Amniotic epithelial cell (primary cell): ENCODE measurements at regions not wholly inside any gene's neighbourhood (a gene's known extent, or its start where the extent isn't known, plus 50 kb on each side); places are given as distances from the start of the nearest gene placed in this dataset.

ENCODE experiments used
- DNase-seq: peaks from one replicate; pipeline ENCODE4 v3.0.0-alpha.2; 2010; ENCODE audit warnings: low read depth

DNA sequence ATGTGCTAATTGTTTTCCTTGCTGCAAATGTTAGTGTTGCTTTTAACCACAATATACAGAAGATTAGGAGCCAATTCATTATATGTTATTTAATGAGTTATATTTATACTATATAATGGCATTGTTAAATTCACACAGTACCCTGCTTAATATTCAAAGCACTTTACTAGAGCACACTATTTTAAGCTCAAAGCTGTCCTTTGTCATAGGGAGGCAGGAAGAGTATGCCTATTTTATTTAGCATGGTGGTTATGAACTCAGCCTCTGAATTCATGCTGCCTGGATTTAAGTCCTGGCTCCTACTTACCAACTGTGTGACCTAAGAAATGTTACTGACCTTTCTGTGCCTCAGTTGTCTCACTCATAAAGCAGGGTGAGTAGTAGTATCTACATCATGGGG is 80.5 kb downstream of the FASTKD2 start:
- no peak for DNase-seq

DNA sequence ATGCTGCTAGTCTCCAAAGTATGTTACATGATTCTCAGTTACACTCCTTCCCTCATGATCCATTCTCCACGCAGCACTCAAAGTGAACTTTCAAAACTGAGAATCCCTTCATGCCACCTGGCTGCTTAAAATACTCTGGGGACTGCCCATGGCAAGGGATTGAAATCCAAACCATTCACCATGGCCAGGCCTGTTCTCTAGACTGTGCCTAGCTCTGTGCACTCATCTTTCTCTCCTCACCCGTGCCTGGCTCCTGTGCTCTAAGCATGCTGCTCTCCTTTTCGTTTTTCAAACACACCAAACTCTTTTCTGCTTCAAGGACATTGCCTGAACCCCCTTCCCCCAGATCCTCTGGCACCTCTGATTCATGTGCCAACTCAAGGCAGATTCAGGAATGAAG is 80.9 kb downstream of the FASTKD2 start:
- no peak for DNase-seq

DNA sequence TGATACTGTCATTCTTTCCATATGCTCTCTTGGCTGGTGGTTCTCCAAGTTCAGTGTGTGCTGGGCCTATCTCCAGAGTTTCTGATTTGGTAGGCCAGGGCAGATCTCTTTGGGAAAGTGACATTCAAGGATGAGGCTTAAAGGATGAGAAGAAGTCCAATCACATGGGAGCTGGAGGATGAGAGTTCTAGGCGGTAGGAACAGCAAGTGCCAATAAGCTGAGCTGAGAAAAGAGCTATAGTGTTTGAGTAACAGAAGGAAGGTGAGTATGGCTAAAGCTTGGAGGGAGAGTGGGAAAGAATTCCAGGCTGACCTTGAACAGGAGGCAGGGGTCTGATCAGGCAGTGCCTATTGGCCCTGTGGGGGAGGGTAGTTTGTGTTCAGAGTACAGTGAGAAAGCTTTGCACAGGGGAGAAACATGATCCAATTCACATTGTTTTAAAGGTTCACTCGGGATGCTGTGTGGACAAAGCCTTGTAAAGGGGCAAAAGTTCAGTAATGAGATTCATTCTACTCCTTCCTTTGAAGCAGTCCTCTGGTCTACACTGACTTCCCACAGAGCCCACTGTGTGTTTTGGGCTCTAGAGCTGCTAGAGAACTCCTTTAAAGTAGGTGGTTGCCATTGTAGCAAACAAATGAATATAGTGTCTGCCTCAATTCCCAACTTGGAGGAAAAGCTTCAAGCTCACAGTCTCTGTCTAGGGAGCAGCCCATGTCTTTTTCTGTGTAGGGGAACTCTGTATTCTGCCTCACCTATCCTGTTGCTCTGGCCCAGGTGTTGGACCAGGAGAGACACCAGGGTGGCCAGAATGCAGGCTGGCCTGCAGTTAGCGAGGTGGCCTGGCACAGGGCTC is 81.8 kb downstream of the FASTKD2 start:
- DNase-seq: no peak

DNA sequence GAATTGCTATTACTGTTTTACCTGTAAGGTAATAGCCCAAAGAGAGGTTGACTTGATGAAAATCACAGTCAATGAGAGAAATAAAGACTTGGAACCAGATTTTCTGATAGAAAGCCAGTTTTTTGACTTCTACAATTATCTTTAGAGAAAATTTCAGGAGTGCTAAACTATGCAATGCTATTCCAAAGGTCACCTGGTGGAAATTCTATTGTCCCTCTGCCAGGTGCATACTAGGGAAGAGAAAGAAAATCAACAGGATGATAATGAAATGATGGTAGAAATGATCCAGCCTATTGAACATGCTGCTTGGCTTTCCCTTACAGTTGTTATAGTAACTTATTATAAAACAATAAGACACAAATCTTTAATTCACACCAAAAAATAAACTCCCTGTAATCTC is 85.0 kb downstream of the FASTKD2 start:
- DNase-seq: no peak

DNA sequence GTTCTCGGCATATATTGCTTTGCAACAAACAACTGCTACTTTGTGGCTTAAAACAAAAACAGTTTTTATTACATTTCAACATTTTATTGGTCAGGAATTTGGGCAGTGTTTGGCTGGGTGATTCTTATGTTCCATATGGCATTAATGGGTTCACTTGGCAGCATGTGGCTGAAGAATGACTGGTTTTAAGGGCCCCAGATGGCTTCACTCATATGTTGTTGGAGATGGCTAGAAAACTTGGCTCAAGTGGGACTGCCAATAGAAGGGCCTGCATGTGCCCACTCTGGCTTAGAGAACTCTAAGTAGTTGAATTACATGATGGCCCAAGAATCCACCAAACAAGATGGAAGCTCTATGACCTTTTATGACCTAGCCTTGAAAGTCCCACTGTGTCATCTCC is 86.1 kb downstream of the FASTKD2 start:
- no peak for DNase-seq

DNA sequence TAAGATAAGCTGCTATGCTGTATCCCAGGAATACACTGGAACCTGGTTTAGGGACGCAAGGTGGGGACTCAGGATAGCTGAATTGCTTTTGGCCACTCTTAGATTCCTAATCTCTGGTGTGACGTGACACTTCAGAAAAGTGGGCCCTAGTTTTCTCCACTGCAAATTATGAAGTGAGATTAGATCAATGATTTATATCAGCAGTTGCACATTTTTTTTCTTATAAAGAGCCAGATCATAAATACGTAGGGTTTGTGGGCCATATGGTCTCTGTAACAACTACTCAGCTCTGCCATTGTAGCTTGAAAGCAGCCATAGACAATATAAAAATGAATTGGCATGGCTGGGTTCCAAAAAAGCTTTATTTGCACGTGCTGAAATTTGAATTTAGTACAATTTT is 85.4 kb upstream of the CPO start:
- no peak for DNase-seq

DNA sequence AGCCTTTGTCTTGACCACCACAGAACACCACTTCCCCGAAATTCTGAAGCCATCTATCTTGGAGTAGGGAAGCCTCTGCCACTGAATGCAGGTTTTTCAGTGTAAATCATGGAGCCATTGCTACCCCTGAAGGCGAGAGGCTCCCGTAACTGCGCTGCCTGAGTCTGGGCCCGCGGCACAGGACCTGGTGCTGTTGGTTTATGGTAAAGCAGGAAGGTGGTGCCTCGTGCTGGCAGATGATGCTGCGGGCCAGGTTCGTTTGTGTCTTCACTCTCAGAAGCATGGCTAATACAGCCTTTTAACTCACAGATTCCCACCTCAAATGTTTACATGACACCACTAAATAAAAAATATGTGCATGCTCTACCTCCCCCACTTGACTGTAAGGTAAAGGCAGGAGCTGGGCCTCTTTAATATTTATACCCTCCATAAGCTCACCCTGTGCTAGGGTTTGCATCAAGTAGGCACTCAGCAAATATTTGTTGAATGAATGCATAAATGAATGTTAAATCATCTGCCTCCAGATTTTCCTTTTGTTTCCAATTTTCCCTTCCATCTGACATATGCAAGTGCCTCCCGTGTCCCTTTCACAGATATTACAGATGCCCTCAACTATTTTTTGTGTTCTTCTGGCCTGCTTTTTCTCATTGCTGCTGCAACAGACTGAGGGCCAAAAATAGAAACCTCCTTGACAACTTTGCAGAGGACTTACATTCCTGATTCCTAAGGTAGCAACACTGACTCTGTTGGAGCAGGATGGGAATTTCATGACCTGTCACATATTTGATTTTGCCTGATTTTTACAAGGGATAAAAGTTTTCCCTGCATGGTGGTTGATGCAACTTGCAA is 83.5 kb upstream of the CPO start:
- DNase-seq: no peak

DNA sequence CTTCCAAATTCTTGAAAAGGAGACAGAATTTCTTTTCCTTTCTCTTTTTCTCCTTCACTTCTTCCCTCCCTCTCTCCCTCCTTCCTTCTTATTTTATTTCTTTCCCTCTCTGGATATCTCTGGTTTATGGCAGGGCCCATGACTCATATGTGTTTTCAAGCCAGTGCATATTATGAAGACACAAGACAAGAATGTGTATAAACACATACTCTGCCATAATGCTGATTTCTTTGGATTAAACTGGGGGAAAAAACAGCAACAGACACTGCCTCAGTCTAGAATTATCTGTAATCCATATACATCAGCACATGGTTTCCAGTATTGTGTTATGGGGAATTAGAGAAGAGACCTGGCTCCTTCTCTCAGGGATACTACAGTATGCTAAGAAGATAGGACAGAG is 82.8 kb upstream of the CPO start:
- DNase-seq: peak; percentile 35

DNA sequence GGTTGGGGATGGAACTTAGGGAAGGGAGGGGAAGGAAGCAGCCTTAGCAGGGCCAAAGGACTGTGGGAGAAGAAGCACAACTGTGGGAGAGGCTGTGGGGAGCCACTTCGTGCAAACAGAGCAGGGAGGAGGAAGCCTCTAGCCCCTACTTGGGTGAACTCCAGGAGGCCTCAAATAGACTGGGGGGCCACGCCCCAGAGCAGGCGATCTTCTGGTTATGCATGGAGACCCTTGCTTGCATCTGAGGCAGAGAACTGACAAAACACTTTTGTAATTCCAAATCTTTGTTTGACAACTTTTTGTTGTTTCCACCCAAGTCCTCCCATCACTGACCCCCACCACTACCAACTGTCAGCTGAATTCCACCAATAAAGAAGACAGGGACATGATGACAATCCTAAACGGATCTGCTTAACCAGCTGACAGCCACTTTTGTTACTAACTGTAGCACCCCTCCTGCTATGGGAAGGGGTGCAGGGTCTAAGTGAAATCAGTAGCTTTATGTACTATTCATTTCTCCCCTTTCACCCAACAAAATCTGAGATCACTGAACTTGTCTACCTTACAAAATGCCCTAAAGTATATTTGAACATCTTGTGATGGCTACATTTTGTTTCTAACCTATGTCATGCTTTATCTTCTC is 80.5 kb upstream of the CPO start:
- DNase-seq: no peak

DNA sequence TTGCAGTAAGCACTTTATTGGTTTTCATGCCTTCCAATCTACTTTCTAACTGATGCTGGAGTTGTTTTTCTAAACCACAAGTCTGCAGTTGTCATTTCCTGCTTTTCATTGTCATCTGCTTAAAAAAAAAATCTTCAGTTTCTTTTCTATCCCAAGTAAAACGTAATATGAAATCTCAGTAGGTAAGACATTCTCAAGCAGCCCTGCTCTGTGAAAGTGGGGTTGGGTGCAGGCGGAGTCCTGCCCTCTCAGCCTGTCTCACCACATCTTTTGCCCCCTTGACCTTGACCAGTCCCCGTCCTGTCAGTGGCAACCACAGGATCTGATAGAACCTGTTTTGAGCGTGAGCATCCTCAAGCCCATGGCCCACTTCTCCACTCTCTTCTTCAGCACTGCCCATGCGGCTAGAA is 80.0 kb upstream of the CPO start:
- no peak for DNase-seq

DNA sequence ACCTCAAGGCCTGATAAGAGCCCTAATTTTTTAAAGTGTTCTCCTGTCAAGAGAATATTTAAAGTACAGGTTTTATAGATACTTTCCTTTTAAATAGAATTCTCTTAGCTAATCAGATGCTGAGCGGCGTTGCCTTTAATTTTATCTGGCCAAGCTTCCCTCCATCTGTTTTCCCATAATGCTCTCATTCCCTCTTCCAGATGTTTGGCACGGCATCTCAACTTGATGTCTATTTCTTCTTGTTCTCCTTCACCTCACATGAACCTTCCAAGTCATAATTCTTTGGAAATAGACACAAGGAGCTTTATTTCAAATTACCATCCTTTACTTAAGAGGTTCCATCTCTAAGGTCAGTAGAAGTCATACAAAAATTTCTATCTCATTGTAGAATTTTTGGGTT is 76.1 kb upstream of the CPO start:
- no peak for DNase-seq

DNA sequence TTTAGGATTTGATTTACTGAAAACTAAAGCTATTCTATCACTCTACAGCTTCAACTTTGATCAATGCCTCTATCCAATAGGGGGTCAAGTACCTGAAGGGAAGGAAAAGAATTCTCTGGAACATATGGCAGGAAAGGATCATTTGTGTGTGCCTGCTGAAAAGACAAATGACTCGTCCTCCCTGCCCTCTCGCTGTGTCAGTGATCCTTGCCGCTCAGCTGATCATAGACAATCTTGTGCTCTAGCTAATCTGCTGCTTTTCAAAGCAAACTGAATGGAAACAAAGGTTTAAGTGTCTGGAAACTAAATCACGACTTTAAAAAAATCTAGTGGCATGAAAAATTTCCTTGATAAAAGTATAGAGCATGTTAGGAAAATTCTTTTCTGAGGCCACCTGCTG is 75.6 kb upstream of the CPO start:
- no peak for DNase-seq

DNA sequence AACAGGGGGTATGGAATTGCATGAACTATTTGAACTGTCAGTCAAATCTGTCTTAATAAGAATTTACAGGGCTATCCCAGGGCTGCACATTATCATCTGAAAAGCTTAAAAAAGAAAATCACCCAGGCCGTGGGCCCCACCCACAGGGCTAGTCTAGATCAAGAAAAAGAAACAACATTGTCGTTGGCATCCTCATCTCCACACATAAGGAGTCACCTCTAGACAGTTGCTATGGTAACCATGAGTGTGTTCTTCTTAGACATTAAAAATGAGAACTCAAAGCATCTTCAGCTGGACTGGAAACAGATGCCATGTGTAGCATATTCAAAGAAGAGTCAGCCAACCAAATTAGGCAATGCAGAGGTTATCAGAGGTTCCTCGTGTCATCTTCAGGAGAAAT is 72.3 kb upstream of the CPO start:
- no peak for DNase-seq

DNA sequence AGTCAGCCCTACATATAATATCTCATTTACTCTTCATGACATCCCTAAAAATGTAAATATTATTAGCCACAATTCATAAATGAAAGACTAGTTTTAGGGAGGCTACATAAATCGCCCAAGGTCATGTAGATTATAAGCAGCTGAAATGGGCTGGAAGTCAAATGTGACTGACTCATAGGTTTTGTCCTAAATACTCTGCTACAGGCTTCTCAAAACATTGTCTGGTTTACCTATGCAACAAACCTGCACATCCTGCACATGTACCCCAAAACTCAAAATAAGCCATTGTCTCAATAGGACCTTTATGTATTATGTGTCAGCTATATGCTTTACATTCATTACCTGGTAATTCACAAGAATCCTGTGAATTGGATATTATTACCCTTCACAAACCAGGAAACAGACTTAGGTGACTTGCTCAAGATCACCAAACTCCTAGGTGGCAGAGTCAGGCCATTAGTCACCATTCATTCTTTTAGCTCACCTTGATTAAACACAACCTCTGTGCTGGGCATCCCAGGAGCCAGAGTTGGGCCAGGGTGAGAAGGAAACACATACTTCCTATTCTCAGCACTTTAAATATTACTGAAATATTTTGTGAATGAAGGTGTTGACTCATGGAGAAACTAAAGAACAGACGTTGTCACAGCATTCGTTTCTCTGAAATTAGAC is 69.4 kb upstream of the CPO start:
- DNase-seq: no peak

DNA sequence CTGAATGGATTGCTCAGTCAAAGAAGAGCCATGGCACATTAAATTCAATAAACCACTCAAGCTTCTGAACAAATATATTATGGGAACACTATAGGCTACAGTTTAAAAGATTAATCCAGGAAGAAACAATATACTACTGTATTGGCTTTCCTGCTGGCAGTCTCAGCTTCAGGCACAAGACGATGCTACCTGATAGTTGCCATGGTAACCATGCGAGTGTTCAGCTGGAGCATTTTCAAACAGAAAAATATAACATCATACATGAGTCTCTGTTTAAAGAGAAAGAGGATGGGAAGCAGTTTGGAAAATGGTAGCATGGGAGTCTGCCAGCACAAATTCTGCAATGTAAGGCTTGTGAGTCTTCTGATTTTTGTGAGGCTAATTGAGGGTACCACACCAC is 65.9 kb upstream of the CPO start:
- DNase-seq: no peak

DNA sequence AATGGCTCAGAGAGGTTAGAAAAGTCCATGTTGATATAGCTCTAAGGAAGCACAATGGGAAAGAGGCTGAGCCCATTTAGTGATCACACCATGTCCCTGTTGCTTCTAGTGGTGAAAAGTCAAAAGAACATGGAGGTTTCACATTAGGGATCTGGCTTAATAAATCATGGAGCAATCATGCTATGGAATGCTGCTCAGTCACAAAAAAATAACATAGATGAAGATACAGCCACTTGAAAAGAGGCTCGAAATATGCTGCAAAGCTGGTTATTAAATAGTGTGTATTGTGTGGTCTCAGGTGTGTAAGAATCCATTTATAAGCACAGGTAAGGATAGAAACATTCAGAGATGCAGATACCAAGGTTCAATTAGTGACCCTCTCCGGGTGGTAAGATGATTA is 63.6 kb upstream of the CPO start:
- DNase-seq: no peak

DNA sequence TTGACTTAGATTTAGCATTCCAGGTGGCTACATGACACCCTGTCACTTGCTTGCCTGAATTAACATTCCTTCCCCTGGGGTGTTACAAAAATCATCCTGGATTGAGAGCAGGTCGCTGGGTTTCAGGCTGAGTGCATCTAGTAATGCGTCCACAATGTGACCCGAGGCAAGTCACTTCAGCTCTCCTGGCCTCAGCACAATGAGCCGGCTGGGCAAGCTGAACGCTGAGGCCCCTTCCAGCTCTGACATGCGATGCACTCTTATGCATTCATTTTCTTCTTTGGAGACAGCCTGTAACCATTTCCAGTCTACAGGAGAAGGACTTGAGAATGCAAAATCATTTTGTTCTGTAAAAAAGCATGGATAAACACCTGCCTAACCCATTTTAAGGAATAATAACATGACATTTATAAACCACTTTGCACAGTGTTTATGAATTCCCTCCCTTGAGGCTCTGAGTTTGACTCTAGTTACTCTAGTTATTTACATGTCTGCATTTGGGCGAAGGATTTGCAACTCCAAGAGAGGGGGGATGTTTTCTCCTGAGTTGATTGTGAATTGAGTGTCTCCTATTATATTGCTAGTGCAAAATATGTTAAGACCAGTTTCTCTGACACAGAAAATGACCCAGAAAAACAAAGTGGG is 63.0 kb upstream of the CPO start:
- no peak for DNase-seq

DNA sequence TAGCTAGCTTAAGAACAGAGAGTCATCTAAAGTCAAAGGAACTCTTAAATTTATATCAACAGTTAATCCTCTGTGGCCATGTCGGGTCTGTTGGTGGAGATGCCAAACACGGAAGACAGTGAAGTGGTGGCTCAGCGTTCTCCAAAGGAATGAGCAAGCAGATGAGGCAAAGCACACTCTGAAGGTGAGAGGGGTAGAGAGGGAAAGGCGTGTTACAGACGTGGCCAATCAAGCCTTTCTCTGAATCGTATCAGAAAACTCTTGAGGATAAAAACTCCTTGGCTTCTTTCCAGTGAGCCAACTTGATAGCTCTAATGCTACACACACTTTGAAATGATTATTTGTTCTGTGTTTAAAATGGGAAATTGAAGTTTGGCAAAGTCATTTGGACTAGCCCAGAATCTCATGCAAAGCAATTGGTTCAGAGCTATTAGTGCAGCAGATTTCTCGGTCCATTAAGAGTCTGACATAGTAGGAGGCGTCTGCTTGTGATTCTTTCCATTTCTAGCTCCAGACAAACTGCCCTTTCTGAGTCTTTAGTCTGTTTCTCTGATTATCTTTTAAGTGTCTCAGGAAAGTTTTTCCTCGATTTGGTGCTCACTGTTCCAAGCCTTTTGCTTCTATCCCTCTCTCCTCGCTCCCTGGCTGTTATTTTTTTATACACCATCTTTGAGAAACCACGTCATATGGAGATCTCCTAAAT is 57.5 kb upstream of the CPO start:
- no peak for DNase-seq

DNA sequence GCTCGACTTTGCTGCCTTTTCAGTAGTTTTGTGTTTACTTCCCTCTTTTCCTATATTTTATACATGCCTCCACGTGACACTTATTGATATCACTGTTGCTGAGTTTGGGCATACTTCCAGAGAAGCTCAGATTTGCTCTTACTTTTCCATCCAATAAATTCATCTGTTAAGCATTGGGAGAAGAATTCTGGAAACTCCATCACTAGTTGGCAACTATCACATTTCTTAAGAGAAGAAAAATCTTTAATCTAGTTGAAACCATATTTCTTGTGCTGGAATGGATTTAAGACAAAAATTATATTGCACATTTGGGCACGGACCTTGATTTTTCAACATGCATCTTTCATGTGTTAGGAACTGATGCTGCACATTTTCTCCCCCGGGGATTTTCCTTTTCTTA is 52.6 kb upstream of the CPO start:
- no peak for DNase-seq

DNA sequence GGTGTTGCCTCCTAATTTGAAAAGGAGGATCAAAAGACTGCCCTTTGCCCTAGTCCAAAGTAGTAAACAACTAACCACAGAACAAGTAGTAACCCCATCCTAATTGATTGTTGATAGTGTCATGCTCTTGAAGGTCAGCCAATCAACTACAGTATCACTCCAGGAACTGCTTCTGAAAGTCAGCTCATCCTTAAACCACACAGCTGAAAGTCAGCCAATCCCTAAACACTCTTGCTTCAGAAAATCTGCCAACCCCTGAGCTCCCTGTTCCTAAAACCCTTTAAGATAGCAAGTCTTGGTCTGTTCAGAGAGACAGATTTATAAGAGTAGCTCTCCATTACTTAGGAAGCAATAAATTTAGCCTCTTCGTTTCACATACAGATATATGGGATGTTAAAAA is 51.6 kb upstream of the CPO start:
- DNase-seq: no peak
